GM23248 (cell line): ENCODE measurements at regions not wholly inside any gene's neighbourhood (a gene's known extent, or its start where the extent isn't known, plus 50 kb on each side); places are given as distances from the start of the nearest gene placed in this dataset.

Experiments
- EZH2 ChIP-seq: fragments of 200-600 bp; sonication (generic); IDR thresholded peaks from 2 replicates; pipeline ENCODE4 v1.6.1; 2018; ENCODE audit warnings: antibody characterized with exemption, mild to moderate bottlenecking; ENCODE audit not compliant: insufficient read depth, poor library complexity, severe bottlenecking
- EZH2phosphoT487 ChIP-seq: fragments of 200-600 bp; sonication (generic); IDR thresholded peaks from 2 replicates; pipeline ENCODE4 v1.6.1; 2018; ENCODE audit warnings: antibody characterized with exemption, moderate library complexity, mild to moderate bottlenecking, low read depth; ENCODE audit not compliant: insufficient read depth

DNA sequence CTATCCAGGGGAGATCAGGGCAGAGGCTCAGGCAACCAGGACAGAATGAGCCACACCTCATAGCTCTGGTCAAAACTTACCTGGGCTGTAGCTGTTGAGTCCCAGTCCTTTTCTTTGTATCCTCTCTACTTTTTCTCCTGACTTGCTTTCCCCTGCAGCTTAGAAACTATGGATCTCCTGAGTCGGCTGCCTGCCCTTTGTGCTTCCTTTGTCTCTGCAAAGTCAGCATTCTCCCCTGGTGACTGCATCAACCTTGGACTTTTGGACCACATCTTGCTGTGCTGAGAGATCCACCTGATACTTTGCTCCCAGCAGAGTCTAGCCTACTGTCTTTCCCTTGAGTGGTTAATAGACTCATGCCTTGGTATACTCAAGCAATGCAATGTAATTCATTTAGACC, 353.3 kb downstream of the SIPA1L2 start:
- TF ChIP-seq EZH2 (no peak), EZH2phosphoT487 (no peak)
